ENCODE measurements at regions not wholly inside any gene's neighbourhood (a gene's known extent, or its start where the extent isn't known, plus 50 kb on each side); places are given as distances from the start of the nearest gene placed in this dataset.

- Histone ChIP-seq H3K27me3 (ENCODE audit: insufficient read depth, low read length) (no peaks in the 10 kb centered on the region), H3K4me1 (ENCODE audit: insufficient read depth, low read length) (peaks cover 2% of the 10 kb centered on the region; the same call in 1 of the 2 replicates), H3K9me3 (ENCODE audit: control insufficient read depth, low read depth, low read length) (no peaks in the 10 kb centered on the region), H3T11ph (ENCODE audit: low read length) (no peak overlapping the region), H2AFZ (ENCODE audit: low read length) (no peak overlapping the region), H3K18ac (ENCODE audit: insufficient read length, low read depth, low read length) (no peak overlapping the region), H3K23me2 (ENCODE audit: insufficient read length, low read depth, low read length, poor library complexity, severe bottlenecking) (no peaks in the 10 kb centered on the region), H2BK120ac (ENCODE audit: low read depth, low read length, poor library complexity, severe bottlenecking) (no peak overlapping the region), H3K79me1 (ENCODE audit: insufficient read depth, low read depth, low read length, poor library complexity, severe bottlenecking) (no peaks in the 10 kb centered on the region), H2BK5ac (ENCODE audit: insufficient read length, low read length) (no peak overlapping the region), H2BK15ac (ENCODE audit: low read depth, low read length) (no peak overlapping the region), H3K9ac (ENCODE audit: extremely low read depth, insufficient read length, low read length) (no peak overlapping the region), H4K20me1 (ENCODE audit: control insufficient read depth, insufficient read depth, insufficient read length) (no peaks in the 10 kb centered on the region), H3K4me2 (ENCODE audit: insufficient read depth, insufficient read length, low read length) (no peak overlapping the region), H3K14ac (ENCODE audit: insufficient read depth, low read length) (no peak overlapping the region), H4K5ac (ENCODE audit: insufficient read length, low read depth, low read length) (no peak overlapping the region), H2AK5ac (ENCODE audit: insufficient read length, low read length) (no peak overlapping the region), H3K56ac (ENCODE audit: insufficient read length, low read depth, low read length) (no peak overlapping the region), H3K27ac (ENCODE audit: insufficient read length, low read depth, low read length) (no peak overlapping the region), H2BK20ac (ENCODE audit: low read depth, low read length, poor library complexity, severe bottlenecking) (no peak overlapping the region), H3K4ac (ENCODE audit: low read depth, low read length) (no peak overlapping the region), H2BK12ac (ENCODE audit: insufficient read length, low read depth, low read length) (no peak overlapping the region), H3K23ac (ENCODE audit: insufficient read length, low read depth, low read length) (no peak overlapping the region), H3K79me2 (ENCODE audit: insufficient read depth, low read length) (no peaks in the 10 kb centered on the region), H4K8ac (replicated peaks; ENCODE audit: insufficient read length, low read depth, low read length) (no peak overlapping the region), H4K91ac (ENCODE audit: insufficient read length, low read depth, low read length) (no peak overlapping the region)
- Mint-ChIP-seq H3K27me3 (ENCODE audit: low read depth) (no peaks in the 10 kb centered on the region), H3K27ac (no peak overlapping the region), H3K36me3 (ENCODE audit: insufficient read depth in 1 of 3, low read depth in 3 of 3) (no peaks in the 10 kb centered on the region; a peak in 1 of 7 replicates), H3K4me3 (no peak overlapping the region), H3K9me3 (no peaks in the 10 kb centered on the region; a peak in 1 of 5 replicates), H3K4me1 (peaks cover 0 to 7% of the 10 kb centered on the region in 2 experiments; a peak in 2 of 4 replicates)
- DNase-seq = no peak
- TF ChIP-seq CTCF (conservative IDR thresholded peaks at IDR 0.05) = no peak
- no CpG with 5 or more reads among the region's 4 CpGs for WGBS (ENCODE audit: extremely low coverage, insufficient read length, low lambda C conversion rate)
Measured at GRCh38 chr9:119801311-119801710, 432.1 kb upstream of the BRINP1 start.

Data from H9 (cell line).